Lower leg skin (tissue), 3 donors: ENCODE measurements at regions not wholly inside any gene's neighbourhood (a gene's known extent, or its start where the extent isn't known, plus 50 kb on each side); places are given as distances from the start of the nearest gene placed in this dataset.

ENCODE experiments used
- POLR2A ChIP-seq, 2 donors: fragments of 450-650 bp; IDR thresholded peaks; one replicate each; pipeline ENCODE4 v1.6.1; 2016 to 2017; ENCODE audit warnings: antibody characterized with exemption in 2 of 2, mild to moderate bottlenecking in 1 of 2, moderate library complexity in 1 of 2
- TF ChIP-seq, protein P1 (sequence below), 3 donors: fragments of 450-650 bp; IDR thresholded peaks; one replicate each; pipeline ENCODE4 v1.5.1; 2016; ENCODE audit warnings: antibody characterized with exemption in 3 of 3, mild to moderate bottlenecking in 3 of 3, moderate library complexity in 2 of 3

DNA sequence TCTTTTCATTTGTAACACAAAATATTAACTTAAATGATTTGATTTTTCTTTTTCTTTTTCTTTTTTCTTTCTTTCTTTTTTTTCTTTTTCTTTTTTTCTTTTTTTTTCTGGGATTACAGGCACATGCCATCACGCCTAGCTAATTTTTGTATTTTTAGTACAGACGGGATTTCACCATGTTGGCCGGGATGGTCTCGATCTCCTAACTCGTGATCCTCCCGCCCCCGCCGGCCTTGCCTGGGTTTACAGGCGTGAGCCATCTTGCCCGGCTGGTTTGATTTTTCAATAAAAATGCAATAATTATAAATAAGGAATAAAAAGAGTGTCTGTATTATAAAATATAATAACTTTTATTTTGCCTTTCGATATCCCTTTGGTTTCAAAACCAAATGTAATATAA is 146.7 kb upstream of the RGS18 start:
- TF ChIP-seq, protein P1, sequence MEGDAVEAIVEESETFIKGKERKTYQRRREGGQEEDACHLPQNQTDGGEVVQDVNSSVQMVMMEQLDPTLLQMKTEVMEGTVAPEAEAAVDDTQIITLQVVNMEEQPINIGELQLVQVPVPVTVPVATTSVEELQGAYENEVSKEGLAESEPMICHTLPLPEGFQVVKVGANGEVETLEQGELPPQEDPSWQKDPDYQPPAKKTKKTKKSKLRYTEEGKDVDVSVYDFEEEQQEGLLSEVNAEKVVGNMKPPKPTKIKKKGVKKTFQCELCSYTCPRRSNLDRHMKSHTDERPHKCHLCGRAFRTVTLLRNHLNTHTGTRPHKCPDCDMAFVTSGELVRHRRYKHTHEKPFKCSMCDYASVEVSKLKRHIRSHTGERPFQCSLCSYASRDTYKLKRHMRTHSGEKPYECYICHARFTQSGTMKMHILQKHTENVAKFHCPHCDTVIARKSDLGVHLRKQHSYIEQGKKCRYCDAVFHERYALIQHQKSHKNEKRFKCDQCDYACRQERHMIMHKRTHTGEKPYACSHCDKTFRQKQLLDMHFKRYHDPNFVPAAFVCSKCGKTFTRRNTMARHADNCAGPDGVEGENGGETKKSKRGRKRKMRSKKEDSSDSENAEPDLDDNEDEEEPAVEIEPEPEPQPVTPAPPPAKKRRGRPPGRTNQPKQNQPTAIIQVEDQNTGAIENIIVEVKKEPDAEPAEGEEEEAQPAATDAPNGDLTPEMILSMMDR (IDR thresholded peaks at IDR 0.05): no peak
- no peak for TF ChIP-seq POLR2A (IDR thresholded peaks at IDR 0.05)
